DOHH2 (cell line): ENCODE measurements at regions not wholly inside any gene's neighbourhood (a gene's known extent, or its start where the extent isn't known, plus 50 kb on each side); places are given as distances from the start of the nearest gene placed in this dataset.

ENCODE experiments used
- H3F3A ChIP-seq: fragments of 200-600 bp; sonication (generic), shearing (Covaris generic); 2 replicates; pipeline ENCODE4 v1.6.0; 2016; ENCODE audit warnings: antibody characterized with exemption, mild to moderate bottlenecking; ENCODE audit not compliant: control insufficient read depth, insufficient read depth
- H3K27ac ChIP-seq: fragments of 200-600 bp; sonication (generic); 2 replicates; pipeline ENCODE4 v1.5.1; 2014; ENCODE audit warnings: low read depth, mild to moderate bottlenecking, low read length, moderate library complexity
- H3K27me3 ChIP-seq: fragments of 200-600 bp; sonication (generic); 2 replicates; pipeline ENCODE4 v1.6.1; 2014; ENCODE audit warnings: mild to moderate bottlenecking, low read length, mixed read lengths; ENCODE audit not compliant: control insufficient read depth
- H3K36me3 ChIP-seq: fragments of 200-600 bp; sonication (generic); 2 replicates; pipeline ENCODE4 v1.6.1; 2014; ENCODE audit warnings: mild to moderate bottlenecking, low read length, moderate library complexity, mixed read lengths; ENCODE audit not compliant: control insufficient read depth
- H3K4me1 ChIP-seq: fragments of 200-600 bp; sonication (generic); 2 replicates; pipeline ENCODE4 v1.6.1; 2014; ENCODE audit warnings: mild to moderate bottlenecking, low read length, mixed read lengths; ENCODE audit not compliant: control insufficient read depth
- H3K4me2 ChIP-seq: fragments of 200-600 bp; sonication (generic); 2 replicates; pipeline ENCODE4 v1.6.0; 2014; ENCODE audit warnings: mild to moderate bottlenecking, low read length, moderate library complexity
- H3K4me3 ChIP-seq: fragments of 200-600 bp; sonication (generic); 2 replicates; pipeline ENCODE4 v1.5.1; 2014; ENCODE audit warnings: mild to moderate bottlenecking, low read length, mixed read lengths
- H3K79me2 ChIP-seq: fragments of 200-600 bp; sonication (generic); 2 replicates; pipeline ENCODE4 v1.6.1; 2014; ENCODE audit warnings: mild to moderate bottlenecking, low read length, mixed read lengths; ENCODE audit not compliant: control insufficient read depth
- H3K9me2 ChIP-seq: fragments of 200-600 bp; sonication (generic); replicated peaks from 2 replicates; pipeline ENCODE4 v1.6.1; 2014; ENCODE audit warnings: mild to moderate bottlenecking, low read length, mixed read lengths; ENCODE audit not compliant: control insufficient read depth
- H3K9me3 ChIP-seq: fragments of 200-600 bp; sonication (generic); 2 replicates; pipeline ENCODE4 v1.6.1; 2014; ENCODE audit warnings: antibody characterized with exemption, low read length, mixed read lengths; ENCODE audit not compliant: control insufficient read depth, insufficient read depth
- H4K20me1 ChIP-seq: fragments of 200-600 bp; sonication (generic); 2 replicates; pipeline ENCODE4 v1.6.0; 2014; ENCODE audit warnings: low read depth, mild to moderate bottlenecking, antibody characterized with exemption, low read length, moderate library complexity; ENCODE audit not compliant: control insufficient read depth, insufficient read depth
- EZH2phosphoT487 ChIP-seq: fragments of 200-600 bp; sonication (generic); IDR thresholded peaks from 2 replicates; pipeline ENCODE4 v1.6.1; 2017; ENCODE audit warnings: borderline replicate concordance, mild to moderate bottlenecking, antibody characterized with exemption, low read length, moderate library complexity, mixed read lengths
- TF ChIP-seq, protein P1 (sequence below): fragments of 200-600 bp; sonication (generic); IDR thresholded peaks from one replicate; pipeline ENCODE4 v1.5.1; 2014; ENCODE audit warnings: antibody characterized with exemption, mild to moderate bottlenecking, low read depth, low read length; ENCODE audit not compliant: poor library complexity, severe bottlenecking

DNA sequence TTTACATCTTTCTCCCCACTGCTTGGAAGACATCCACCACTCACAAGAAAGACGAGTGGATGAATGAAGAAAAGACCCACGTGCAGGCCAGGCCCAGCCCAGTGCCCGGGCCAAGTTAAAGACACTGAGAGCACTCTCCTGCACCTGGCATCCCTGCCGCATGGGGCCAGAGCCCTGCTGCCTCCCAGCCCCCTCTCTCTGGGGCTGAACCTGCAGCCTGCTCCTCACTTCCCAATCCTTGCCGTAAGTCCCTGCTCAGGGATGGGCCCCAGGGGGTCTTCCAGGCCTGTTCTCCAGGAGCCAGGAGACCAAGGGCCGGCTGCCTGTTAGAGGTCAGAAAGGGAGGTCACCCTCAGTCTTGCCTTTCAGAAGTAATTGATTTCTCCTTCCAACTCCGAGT lies 168.5 kb upstream of the ZC3H12A start:
- Histone ChIP-seq H3K27me3 (no peaks in the 10 kb centered on the region), H3K4me3 (no peak overlapping the region)

DNA sequence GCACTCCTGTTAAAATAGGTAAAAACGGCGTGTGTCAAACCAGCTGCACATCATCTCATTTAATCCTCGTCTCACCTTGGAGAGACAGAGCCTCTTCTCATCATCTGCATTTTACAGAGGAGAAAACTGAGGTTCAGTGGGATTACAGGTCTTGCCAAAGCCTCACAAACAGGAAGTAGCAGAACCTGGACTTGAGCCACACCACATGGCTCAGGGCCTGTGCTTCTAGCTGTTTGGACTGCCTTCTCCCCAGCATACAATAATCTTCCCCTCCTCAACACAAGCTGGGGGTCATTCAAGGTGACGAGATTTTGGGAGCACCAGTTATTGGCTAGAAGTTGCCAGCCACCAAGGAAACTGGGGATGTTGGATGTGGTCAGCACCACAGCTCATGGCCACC lies 167.9 kb upstream of the ZC3H12A start:
- Histone ChIP-seq H3K36me3 (no peaks in the 10 kb centered on the region), H3K79me2 (no peaks in the 10 kb centered on the region), H4K20me1 (no peaks in the 10 kb centered on the region), H3K4me1 (no peaks in the 10 kb centered on the region), H3K9me3 (no peaks in the 10 kb centered on the region), H3F3A (no peaks in the 10 kb centered on the region), H3K4me3 (no peak overlapping the region), H3K4me2 (no peak overlapping the region), H3K9me2 (no peaks in the 10 kb centered on the region), H3K27me3 (no peaks in the 10 kb centered on the region), H3K27ac (no peak overlapping the region)
- TF ChIP-seq EZH2phosphoT487, result no peak
- TF ChIP-seq, protein P1, sequence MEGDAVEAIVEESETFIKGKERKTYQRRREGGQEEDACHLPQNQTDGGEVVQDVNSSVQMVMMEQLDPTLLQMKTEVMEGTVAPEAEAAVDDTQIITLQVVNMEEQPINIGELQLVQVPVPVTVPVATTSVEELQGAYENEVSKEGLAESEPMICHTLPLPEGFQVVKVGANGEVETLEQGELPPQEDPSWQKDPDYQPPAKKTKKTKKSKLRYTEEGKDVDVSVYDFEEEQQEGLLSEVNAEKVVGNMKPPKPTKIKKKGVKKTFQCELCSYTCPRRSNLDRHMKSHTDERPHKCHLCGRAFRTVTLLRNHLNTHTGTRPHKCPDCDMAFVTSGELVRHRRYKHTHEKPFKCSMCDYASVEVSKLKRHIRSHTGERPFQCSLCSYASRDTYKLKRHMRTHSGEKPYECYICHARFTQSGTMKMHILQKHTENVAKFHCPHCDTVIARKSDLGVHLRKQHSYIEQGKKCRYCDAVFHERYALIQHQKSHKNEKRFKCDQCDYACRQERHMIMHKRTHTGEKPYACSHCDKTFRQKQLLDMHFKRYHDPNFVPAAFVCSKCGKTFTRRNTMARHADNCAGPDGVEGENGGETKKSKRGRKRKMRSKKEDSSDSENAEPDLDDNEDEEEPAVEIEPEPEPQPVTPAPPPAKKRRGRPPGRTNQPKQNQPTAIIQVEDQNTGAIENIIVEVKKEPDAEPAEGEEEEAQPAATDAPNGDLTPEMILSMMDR, result no peak

More for the DNA sequence above, 168.5 kb upstream of the ZC3H12A start:
- no peaks in the 10 kb centered on the region for H3F3A ChIP-seq
- no peaks in the 10 kb centered on the region for H3K36me3 ChIP-seq
- no peak for TF ChIP-seq EZH2phosphoT487
- TF ChIP-seq, protein P1, result no peak
- H3K9me2 ChIP-seq, result no peaks in the 10 kb centered on the region
- no peak overlapping the region for H3K27ac ChIP-seq
- H4K20me1 ChIP-seq, result no peaks in the 10 kb centered on the region
- H3K4me2 ChIP-seq, result no peak overlapping the region
- H3K4me1 ChIP-seq, result no peaks in the 10 kb centered on the region
- no peaks in the 10 kb centered on the region for H3K79me2 ChIP-seq
- H3K9me3 ChIP-seq, result no peaks in the 10 kb centered on the region

DNA sequence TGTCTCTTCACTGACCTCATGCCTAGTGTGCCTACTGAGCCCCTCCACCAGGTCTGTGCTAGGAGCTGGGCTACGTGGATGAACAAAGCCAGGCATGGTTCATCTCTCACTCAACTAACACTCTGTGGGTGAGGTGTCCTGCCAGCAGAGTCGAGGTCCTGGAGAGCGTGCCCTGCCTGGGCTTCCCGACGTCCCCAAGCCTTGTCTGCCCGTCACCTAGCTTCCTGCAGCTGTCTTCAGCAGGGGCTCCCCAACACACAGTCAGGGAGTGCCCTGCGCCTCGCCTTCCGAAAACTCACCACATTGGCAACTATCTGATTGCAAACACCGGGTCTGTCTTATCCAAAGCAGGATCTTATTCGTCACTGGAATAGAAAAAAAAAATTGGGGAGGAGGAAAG lies 167.5 kb upstream of the ZC3H12A start:
- no peaks in the 10 kb centered on the region for H4K20me1 ChIP-seq
- H3K79me2 ChIP-seq, result no peaks in the 10 kb centered on the region
- H3F3A ChIP-seq, result no peaks in the 10 kb centered on the region
- no peaks in the 10 kb centered on the region for H3K9me2 ChIP-seq
- no peaks in the 10 kb centered on the region for H3K27me3 ChIP-seq
- H3K9me3 ChIP-seq, result no peaks in the 10 kb centered on the region
- no peak overlapping the region for H3K4me2 ChIP-seq
- TF ChIP-seq EZH2phosphoT487, result no peak
- TF ChIP-seq, protein P1, result no peak
- no peaks in the 10 kb centered on the region for H3K4me1 ChIP-seq
- no peaks in the 10 kb centered on the region for H3K36me3 ChIP-seq
- H3K4me3 ChIP-seq, result no peak overlapping the region
- H3K27ac ChIP-seq, result no peak overlapping the region
